DMS114 treated with DMSO at 0.1 percent for 48 hours (cell line): ENCODE measurements at regions not wholly inside any gene's neighbourhood (a gene's known extent, or its start where the extent isn't known, plus 50 kb on each side); places are given as distances from the start of the nearest gene placed in this dataset.
"Not testable (repeated sequence)": the region's sequence is repeated elsewhere in the genome, so short reads cannot be mapped to it uniquely, and the experiment has no call there.

ENCODE experiments used
- DNase-seq: peaks from one replicate; lab custom pipeline; 2025; ENCODE audit not compliant: unreplicated experiment; lab: John Stamatoyannopoulos, UW

GRCh38 chr2:34875091-34875745 is 1276.1 kb upstream of the FAM98A start:
- no peak for DNase-seq

- no peak for DNase-seq
Observed at GRCh38 chr2:34853646-34854045, 1254.5 kb upstream of the FAM98A start.

DNA sequence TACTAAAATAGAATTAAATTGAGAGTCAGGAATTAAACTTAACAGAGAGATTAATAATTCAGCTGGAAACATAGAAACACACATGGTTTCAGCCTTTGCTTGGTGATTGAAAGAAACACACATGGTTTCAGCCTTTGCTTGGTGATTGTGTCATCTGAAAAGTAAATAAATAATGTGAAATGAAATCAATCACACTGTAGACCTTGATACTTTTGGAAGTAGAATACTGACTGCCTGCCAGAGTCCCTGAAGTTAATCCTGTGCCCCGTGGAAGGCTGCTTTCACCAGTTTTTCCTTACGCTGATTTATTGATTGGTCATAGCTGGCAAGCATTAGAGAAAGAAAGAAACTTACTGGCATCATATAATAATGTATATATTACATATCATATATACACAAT is 1252.7 kb upstream of the FAM98A start:
- no peak for DNase-seq

DNA sequence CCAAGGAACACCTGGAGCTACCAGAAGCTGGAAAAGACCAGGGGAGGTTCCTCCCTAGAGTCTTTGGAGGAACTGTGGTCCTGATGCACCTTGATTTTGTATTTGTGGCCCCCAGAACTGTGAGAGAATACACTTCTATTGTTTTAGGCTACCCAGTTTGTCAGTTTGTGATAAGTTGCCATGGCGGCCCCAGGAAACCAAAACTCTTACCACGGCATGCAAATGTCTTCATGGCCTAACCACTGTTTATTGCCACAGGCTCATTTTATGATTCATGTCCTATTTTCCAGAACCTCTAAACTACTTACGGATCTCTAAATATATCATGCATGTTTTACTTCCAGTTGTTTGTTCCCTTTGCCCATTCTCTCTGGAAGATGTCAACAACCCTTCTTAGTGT is 1250.7 kb upstream of the FAM98A start:
- DNase-seq, result no peak

GRCh38 chr2:34848691-34849090 is 1249.6 kb upstream of the FAM98A start:
- DNase-seq, result no peak

DNA sequence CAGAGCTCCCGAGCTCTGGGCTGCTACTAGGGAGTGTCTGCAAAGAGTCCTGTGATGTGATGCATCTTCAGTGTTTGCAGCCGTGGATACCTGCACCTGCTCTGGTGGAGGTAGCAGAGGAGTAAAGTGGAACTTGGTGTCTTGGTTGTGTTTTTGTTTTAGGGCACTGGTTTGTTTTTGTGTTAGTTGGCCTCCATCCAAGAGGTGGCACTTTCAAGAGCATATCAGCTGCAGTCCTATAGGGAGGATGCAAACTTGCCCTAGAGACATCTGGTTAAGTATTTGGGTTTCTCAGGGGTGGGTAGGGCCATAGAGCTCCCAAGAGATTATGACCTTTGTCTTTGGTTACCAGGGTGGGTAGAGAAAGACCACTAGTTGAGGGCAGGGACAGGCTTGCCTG is 1249.0 kb upstream of the FAM98A start:
- no peak for DNase-seq

DNA sequence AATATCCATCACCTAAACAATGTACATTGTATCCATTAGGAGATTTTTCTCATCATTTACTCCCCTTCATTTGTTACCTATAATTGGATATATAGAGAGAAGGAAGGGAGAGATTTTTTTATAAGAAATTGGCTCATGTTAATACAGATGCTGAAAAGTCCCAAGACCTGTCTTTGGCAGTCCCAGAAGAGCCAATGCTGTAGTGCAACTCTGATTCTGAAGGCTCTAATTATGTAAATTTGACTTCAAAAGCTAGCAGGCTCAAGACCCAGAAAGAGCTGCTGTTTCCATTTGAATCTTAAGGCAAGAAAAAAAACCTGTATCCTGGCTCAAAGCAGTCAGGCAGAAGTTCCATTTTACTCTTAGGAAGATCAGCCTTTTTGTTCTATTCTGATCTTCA is 1245.5 kb upstream of the FAM98A start:
- no peak for DNase-seq

GRCh38 chr2:34838408-34838807 is 1239.3 kb upstream of the FAM98A start:
- no peak for DNase-seq

GRCh38 chr2:34836361-34836760 is 1237.3 kb upstream of the FAM98A start:
- no peak for DNase-seq

- no peak for DNase-seq
Observed at GRCh38 chr2:34831096-34831495, 1232.0 kb upstream of the FAM98A start.

DNA sequence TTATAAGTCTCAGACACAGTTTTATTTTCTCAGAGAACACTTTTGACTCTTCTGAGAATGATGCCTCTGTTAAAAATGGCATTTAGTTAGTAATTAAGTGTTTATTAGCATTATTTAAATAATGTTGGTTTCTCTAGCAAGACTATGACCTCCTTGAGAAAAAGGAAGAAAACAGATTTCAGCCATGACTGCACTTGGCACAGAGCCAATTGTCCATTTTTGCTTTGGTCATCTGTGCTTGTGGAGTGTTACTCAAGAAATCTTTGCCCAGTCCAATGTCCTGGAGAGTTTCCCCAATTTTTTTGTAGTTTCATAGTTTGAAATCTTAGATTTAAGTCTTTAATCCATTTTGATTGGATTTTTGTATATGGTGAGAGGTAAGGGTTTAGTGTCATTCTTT is 1229.4 kb upstream of the FAM98A start:
- no peak for DNase-seq

DNA sequence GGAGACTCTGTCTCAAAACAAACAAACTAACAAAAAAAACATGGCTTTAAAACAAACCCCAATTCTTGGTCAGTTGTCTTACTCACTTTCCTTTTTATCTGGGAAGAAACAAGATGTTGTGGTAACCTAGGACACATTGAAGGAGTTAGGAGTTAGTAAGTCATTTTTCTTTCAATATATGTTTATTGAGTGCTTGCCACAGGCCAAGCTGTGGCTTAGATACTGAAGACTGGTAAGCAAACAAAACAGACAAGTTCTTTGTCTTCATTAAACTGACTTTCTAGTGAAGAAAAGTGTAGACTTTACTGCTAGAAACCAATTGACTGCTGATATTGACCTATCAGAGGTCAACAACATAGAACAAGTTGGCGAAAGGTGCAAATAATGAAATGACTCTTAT is 1228.3 kb upstream of the FAM98A start:
- DNase-seq, result no peak

DNA sequence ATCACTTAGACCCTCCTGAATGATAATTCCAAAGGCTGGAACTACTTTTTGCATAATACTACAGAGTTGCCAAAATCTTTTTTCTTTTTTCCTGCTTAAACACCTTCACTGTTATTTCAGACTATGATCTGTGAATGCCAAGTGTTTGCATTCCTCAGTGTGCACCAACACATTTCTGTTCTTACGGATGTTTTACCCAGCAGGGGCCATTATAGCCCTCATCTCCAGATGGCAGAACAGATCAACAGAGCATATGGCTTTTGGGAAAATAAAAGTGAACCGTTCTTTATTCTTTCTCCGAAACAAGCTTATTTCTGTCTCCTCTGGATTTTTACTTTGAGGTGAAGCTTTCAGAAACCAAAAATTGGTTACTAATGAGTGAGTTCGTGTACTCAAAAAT is 1226.6 kb upstream of the FAM98A start:
- no peak for DNase-seq

GRCh38 chr2:34822616-34823015 is 1223.5 kb upstream of the FAM98A start:
- DNase-seq, result no peak

DNA sequence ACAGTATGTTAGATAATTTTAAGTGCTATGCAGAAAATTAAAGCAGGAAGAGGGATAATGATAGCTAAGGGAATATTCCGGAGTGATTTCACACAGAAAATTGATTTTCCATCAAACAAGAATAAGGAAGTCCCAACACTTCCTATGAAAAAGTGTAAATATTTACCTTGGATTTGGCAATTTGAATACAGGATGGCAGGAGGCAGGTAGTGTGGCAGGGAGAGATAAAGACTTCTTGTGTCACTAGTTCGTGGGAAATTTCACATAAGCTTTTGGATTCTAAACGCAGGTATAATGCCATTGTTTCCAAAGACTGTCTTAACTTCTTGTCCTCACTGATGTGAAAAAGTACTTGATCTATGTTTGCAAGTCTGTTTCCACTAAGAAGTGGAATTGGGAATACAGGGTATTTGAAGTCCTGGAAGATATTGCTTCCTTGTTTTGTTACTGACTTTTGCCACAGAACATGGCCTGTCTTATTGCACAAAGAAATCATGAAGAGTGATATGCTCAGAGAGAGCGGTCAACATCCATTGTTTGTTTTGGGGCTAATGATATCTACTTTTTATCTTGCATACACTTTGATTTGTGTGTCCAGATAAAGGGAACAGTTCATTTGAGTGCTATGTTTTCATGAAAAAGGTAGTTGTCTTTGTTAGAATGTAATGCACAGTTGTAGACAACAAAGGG is 1216.1 kb upstream of the FAM98A start:
- no peak for DNase-seq

GRCh38 chr2:34810456-34810855 is 1211.4 kb upstream of the FAM98A start:
- DNase-seq, result no peak

DNA sequence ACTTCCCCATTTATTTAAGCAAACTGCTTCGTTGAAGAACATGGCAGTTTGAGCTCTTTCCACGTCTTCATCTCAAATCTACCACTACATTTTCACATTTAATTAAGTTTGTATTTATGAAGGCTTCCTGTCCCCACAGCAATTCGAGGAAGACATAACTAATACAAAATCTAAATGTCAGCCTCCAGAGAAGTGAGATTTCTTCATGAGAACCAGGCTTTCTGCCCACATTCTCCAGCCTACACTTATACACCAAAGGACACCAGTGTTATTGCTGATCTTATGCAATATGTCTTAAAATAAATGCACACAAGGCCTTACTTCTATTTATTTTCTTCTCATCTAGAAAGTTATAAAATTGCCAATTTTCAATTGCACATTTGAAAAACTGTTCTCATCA is 1209.3 kb upstream of the FAM98A start:
- DNase-seq, result no peak

DNA sequence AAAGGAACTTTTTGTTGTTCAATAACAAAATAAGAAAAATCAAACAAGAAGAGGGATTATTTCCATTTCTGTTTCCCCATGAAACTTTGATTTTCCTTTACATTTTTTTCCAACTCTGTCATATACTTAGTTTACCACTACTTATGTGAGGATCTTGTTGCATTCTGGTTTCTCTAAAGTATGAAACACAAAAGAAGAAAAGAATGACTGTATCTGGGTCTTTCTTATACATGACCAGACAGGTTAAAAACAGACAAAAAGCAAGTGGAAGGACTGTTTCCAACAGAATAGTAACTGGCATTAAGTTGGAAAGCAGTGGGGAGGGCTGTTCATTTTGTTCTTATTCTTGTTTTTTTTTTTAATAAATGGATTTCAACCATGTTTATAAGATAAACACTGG is 1207.8 kb upstream of the FAM98A start:
- DNase-seq, result no peak

DNA sequence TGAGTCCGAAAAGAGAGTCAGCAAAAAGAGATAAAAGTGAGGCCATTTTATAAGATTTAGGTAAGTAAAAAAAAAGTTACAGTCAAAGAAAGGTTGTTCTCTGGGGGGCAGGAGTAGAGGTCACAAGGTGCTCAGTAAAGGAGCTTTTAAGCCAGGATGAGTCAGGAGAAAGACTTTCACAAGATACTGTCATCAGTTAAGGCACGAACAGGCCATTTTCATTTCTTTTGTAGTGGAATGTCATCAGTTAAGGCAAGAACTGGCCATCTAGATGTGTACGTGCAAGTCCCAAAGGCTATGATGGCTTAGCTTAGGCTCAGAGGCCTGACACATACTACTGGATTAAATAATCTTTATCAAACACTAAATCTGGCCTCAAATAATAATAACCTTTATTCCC is 1207.3 kb upstream of the FAM98A start:
- DNase-seq, result no peak

- no peak for DNase-seq
Observed at GRCh38 chr2:34799556-34799955, 1200.5 kb upstream of the FAM98A start.

DNA sequence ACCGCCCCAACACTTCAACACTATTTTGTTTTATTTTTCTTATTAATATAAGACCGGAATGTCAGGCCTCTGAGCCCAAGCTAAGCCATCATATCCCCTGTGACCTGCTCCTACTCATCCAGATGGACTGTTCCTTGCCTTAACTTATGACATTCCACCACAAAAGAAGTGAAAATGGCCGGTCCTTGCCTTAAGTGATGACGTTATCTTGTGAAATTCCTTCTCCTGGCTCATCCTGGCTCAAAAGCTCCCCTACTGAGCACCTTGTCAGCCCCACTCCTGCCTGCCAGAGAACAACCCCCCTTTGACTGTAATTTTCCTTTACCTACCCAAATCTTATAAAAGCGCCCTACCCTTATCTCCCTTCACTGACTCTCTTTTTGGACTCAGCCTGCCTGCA is 1196.5 kb upstream of the FAM98A start:
- DNase-seq, result not testable (repeated sequence)

- no peak for DNase-seq
Observed at GRCh38 chr2:34789169-34789568, 1190.1 kb upstream of the FAM98A start.

- DNase-seq, result no peak
Observed at GRCh38 chr2:34787341-34787740, 1188.2 kb upstream of the FAM98A start.
